Vagina (tissue), 2 donors: ENCODE measurements at regions not wholly inside any gene's neighbourhood (a gene's known extent, or its start where the extent isn't known, plus 50 kb on each side); places are given as distances from the start of the nearest gene placed in this dataset.

Experiments used
- POLR2A ChIP-seq, 2 donors: fragments of 450-650 bp; IDR thresholded peaks; one replicate each; pipeline ENCODE4 v1.6.1; 2017; ENCODE audit warnings: antibody characterized with exemption in 2 of 2, mild to moderate bottlenecking in 2 of 2, moderate library complexity in 2 of 2
- POLR2AphosphoS5 ChIP-seq, 2 donors: sonication (generic); formaldehyde crosslinking; IDR thresholded peaks; one replicate each; pipeline ENCODE4 v1.9.0; 2017; ENCODE audit warnings: antibody characterized with exemption in 2 of 2, mild to moderate bottlenecking in 2 of 2, low read depth in 1 of 2; ENCODE audit not compliant: insufficient read depth in 1 of 2
- TF ChIP-seq, protein P1 (sequence below), 3 experiments: fragments of 450-650 bp in 2 of 3; fragments of 200-600 bp in 1 of 3; sonication (generic) in 1 of 3; IDR thresholded peaks; one replicate each; pipeline ENCODE4 v1.5.1; 2017 to 2019; ENCODE audit warnings: antibody characterized with exemption in 3 of 3, mild to moderate bottlenecking in 2 of 3, moderate library complexity in 2 of 3

DNA sequence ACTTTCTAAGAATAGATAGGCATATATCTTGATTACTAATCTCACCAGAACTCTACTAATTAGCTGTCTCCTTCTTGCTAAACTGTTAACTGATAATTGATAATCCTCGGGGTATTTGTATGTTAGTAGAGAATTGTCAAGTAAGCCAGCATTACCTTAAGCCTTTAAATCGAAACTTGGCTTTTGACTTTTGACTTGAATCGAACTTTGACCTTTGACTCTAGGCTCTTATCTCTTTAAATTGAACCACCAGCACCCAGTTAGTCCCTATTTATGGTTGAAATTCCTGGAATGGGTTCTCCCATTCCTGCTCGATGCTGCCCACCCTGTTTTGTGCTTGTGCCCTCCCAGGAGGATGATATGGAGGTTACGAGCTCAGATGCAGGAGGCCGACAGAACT lies 244.4 kb downstream of the TGFB2 start:
- TF ChIP-seq, protein P1, sequence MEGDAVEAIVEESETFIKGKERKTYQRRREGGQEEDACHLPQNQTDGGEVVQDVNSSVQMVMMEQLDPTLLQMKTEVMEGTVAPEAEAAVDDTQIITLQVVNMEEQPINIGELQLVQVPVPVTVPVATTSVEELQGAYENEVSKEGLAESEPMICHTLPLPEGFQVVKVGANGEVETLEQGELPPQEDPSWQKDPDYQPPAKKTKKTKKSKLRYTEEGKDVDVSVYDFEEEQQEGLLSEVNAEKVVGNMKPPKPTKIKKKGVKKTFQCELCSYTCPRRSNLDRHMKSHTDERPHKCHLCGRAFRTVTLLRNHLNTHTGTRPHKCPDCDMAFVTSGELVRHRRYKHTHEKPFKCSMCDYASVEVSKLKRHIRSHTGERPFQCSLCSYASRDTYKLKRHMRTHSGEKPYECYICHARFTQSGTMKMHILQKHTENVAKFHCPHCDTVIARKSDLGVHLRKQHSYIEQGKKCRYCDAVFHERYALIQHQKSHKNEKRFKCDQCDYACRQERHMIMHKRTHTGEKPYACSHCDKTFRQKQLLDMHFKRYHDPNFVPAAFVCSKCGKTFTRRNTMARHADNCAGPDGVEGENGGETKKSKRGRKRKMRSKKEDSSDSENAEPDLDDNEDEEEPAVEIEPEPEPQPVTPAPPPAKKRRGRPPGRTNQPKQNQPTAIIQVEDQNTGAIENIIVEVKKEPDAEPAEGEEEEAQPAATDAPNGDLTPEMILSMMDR (IDR thresholded peaks at IDR 0.05), result no peak
- no peak for TF ChIP-seq POLR2AphosphoS5 (IDR thresholded peaks at IDR 0.05; ENCODE audit: insufficient read depth in 1 of 2, low read depth in 1 of 2)
- TF ChIP-seq POLR2A (IDR thresholded peaks at IDR 0.05), result no peak
